ENCODE measurements at regions not wholly inside any gene's neighbourhood (a gene's known extent, or its start where the extent isn't known, plus 50 kb on each side); places are given as distances from the start of the nearest gene placed in this dataset.

DNA sequence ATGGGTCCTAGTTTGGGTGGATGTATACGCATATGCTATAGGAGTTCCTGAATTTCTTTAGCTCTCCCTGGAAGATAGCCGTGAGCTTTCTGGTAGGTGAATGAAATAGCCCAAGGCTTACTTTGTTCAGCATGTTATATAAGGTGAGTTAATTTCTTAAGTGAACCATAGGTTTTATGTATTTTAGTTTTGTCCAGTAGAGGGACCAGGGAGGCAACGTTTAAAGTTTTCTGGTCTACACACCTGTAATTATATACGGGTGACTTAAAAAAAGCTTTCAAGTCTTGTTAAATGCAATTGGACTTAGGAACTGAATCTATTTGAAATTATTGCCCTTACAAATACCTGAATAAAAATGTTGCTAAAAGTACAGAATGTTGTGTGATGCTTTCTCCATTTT, 402.5 kb upstream of the DDX18 start:
- Histone ChIP-seq H3K9me3 (ENCODE audit: control insufficient read depth, insufficient read depth, low read length) (peaks cover 3% of the 10 kb centered on the region), H3K27ac (ENCODE audit: low read depth, low read length) (no peak overlapping the region), H3K27me3 (ENCODE audit: control insufficient read depth, insufficient read depth, low read length) (no peaks in the 10 kb centered on the region), H3K4me3 (ENCODE audit: low read depth, low read length) (no peak overlapping the region)
- TF ChIP-seq, protein P1, sequence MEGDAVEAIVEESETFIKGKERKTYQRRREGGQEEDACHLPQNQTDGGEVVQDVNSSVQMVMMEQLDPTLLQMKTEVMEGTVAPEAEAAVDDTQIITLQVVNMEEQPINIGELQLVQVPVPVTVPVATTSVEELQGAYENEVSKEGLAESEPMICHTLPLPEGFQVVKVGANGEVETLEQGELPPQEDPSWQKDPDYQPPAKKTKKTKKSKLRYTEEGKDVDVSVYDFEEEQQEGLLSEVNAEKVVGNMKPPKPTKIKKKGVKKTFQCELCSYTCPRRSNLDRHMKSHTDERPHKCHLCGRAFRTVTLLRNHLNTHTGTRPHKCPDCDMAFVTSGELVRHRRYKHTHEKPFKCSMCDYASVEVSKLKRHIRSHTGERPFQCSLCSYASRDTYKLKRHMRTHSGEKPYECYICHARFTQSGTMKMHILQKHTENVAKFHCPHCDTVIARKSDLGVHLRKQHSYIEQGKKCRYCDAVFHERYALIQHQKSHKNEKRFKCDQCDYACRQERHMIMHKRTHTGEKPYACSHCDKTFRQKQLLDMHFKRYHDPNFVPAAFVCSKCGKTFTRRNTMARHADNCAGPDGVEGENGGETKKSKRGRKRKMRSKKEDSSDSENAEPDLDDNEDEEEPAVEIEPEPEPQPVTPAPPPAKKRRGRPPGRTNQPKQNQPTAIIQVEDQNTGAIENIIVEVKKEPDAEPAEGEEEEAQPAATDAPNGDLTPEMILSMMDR (IDR thresholded peaks at IDR 0.05; ENCODE audit: low read depth, low read length): no peak
- ChIA-PET CTCF (no interaction called here), POLR2A (no interaction called here)
- no peak for DNase-seq (ENCODE audit: low read depth, low spot score)

DNA sequence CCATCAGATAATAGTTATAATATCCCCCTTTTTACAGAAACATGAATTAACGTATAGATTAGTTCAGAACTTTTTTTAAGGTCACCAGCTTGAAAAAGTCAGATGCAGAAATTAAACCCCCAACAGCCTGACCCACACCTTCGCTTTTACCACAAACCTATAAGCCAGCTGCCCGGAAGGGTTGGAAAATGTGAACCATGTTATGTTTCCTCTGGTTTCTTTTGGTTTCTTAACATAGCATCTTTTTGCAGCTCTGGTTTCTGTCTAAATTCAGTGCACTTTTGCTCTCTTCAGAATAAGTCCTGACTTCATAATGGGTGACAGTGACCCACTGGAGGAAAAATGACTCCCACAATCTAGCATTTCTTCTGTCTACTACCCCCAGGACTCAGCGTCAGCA, 381.7 kb upstream of the DDX18 start:
- DNase-seq (ENCODE audit: low read depth, low spot score): no peak
- TF ChIP-seq, protein P1 (IDR thresholded peaks at IDR 0.05; ENCODE audit: low read depth, low read length): no peak
- no peak overlapping the region for H3K4me3 ChIP-seq (ENCODE audit: low read depth, low read length)
- no peaks in the 10 kb centered on the region for H3K27me3 ChIP-seq (ENCODE audit: control insufficient read depth, insufficient read depth, low read length)
- H3K27ac ChIP-seq (ENCODE audit: low read depth, low read length): no peak overlapping the region
- peaks cover 1% of the 10 kb centered on the region for H3K9me3 ChIP-seq (ENCODE audit: control insufficient read depth, insufficient read depth, low read length)
- POLR2A ChIA-PET: no interaction called here
- CTCF ChIA-PET: no interaction called here

DNA sequence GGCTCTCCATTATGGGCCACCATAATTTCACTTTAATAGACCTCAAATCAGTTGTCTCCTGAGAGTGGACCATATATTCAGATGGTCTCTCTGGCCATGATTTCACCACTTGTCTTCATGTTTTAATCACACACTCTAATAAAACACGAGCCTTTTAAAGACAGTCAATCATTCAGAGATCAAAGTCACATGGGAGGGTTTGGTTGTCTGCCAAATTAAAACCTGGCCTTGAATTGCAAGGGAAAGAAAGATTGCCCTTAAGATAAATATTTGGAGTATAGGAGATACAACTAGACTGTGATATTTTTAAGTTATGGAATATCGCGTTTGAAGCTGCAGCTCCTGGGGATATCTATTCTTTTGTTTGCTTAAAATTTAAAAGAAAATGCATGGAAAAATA, 377.8 kb upstream of the DDX18 start:
- ChIA-PET POLR2A (no interaction called here), CTCF (no interaction called here)
- H3K27me3 ChIP-seq (ENCODE audit: control insufficient read depth, insufficient read depth, low read length): no peaks in the 10 kb centered on the region
- peaks cover 3% of the 10 kb centered on the region; the same call in 1 of the 2 replicates for H3K9me3 ChIP-seq (ENCODE audit: control insufficient read depth, insufficient read depth, low read length)
- H3K27ac ChIP-seq (ENCODE audit: low read depth, low read length): no peak overlapping the region
- TF ChIP-seq, protein P1 (IDR thresholded peaks at IDR 0.05; ENCODE audit: low read depth, low read length): no peak
- no peak overlapping the region for H3K4me3 ChIP-seq (ENCODE audit: low read depth, low read length)
- DNase-seq (ENCODE audit: low read depth, low spot score): no peak

DNA sequence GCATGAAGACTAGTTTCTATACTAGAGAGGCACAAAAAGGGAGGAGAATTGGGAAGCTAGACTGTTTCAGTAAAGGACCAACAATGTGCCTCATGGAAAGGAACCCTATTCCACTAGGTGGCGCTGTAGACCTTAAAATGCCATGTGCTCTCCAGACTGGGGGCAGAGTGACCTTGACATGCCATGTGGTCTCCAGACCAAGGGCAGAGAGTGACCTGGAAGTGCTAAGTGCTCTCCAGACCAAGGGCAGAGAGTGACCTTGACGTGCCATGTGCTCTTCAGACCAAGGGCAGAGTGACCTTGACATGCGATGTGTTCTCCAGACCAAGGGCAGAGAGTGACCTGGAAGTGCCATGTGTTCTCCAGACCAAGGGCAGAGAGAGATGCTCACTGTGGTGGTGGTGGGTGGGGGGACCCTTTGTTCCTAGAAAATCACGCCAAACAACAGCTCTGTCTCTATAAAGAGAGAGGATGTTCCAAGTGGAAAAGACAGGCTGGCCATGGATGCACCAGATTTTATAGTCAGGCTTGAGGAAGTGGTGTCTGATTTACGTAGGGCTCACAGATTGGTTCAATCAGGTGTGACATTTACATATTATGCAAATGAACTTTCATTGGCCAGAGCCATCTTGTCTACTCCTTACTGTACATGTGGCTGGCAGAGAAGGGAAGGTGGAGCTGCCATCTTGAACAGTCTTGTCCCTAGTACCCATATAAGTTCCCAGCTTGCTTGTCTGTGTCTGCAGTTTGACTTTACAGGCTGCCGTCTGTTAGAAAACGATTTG, 344.0 kb upstream of the DDX18 start:
- H3K9me3 ChIP-seq (ENCODE audit: control insufficient read depth, insufficient read depth, low read length): peaks cover 30% of the 10 kb centered on the region; the same call in 1 of the 2 replicates

DNA sequence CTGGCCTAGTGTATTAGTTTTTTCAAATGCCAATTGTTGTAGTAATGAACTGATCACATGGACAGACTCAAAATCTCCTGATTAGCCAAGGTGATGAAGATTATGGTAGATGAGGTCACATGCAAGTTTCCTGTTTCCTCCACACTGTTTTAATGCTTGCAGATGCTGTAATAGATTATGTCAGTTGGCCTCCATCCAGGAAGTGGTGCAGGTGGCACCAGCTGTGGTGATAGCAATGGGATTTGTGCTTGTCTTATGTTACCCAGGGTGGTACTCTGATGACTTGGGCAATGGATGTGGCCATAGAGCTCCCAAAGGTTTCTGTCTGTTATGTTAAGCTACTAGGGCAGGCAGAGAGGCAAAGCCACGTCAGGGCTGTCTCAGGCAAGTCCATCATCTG, 332.9 kb upstream of the DDX18 start:
- ChIA-PET POLR2A (no interaction called here), CTCF (no interaction called here)
- Histone ChIP-seq H3K27me3 (ENCODE audit: control insufficient read depth, insufficient read depth, low read length) (no peaks in the 10 kb centered on the region), H3K27ac (ENCODE audit: low read depth, low read length) (no peak overlapping the region), H3K9me3 (ENCODE audit: control insufficient read depth, insufficient read depth, low read length) (peaks cover 32% of the 10 kb centered on the region), H3K4me3 (ENCODE audit: low read depth, low read length) (no peak overlapping the region)
- DNase-seq (ENCODE audit: low read depth, low spot score): no peak
- TF ChIP-seq, protein P1 (IDR thresholded peaks at IDR 0.05; ENCODE audit: low read depth, low read length): no peak

More for the DNA sequence above, 344.0 kb upstream of the DDX18 start:
- Histone ChIP-seq H3K4me3 (ENCODE audit: low read depth, low read length) (no peak overlapping the region), H3K27me3 (ENCODE audit: control insufficient read depth, insufficient read depth, low read length) (no peaks in the 10 kb centered on the region), H3K27ac (ENCODE audit: low read depth, low read length) (no peak overlapping the region)
- DNase-seq (ENCODE audit: low read depth, low spot score): no peak
- TF ChIP-seq, protein P1 (IDR thresholded peaks at IDR 0.05; ENCODE audit: low read depth, low read length): no peak
- ChIA-PET POLR2A (no interaction called here), CTCF (no interaction called here)

Measured in AG04450 (cell line).